Endothelial cell of umbilical vein (primary cell): ENCODE measurements at regions not wholly inside any gene's neighbourhood (a gene's known extent, or its start where the extent isn't known, plus 50 kb on each side); places are given as distances from the start of the nearest gene placed in this dataset.

Experiments used
- BruUV-seq: library from RNA; stranded (reverse); fragments of 400-500 nt; replicated peaks from 2 replicates; lab custom pipeline; 2021; lab: Mats Ljungman, UMichigan
- CTCF ChIA-PET: fragments of 300-600, 350-600 bp; sonication (Branson Sonifier 250); formaldehyde crosslinking; loops from one replicate; lab custom pipeline; 2021; ENCODE audit warnings: antibody characterized with exemption, inconsistent platforms; lab: Charles Lee
- POLR2A ChIA-PET: fragments of 300-600, 350-600 bp; sonication (Branson Sonifier 250); formaldehyde crosslinking; loops from one replicate; lab custom pipeline; 2021; ENCODE audit warnings: antibody characterized with exemption, inconsistent platforms; lab: Charles Lee
- DNase-seq: peaks from one replicate; pipeline ENCODE4 v3.0.0-alpha.2; 2011; ENCODE audit warnings: low read depth, low spot score
- FAIRE-seq: peaks from 2 replicates; lab custom pipeline; 2011; peaks lifted over from hg19 to GRCh38; lab: Jason Lieb, UNC
- H2AFZ ChIP-seq: 2 replicates; pipeline ENCODE4 v1.6.0; 2012; ENCODE audit warnings: low read depth, low read length, control low read depth, inconsistent platforms
- H3K27ac ChIP-seq: 2 replicates; pipeline ENCODE4 v1.5.1; 2011; ENCODE audit warnings: low read depth, mild to moderate bottlenecking, control low read depth, low read length, moderate library complexity; ENCODE audit not compliant: insufficient read depth
- H3K27me3 ChIP-seq, 2 experiments: 2 replicates each; pipeline versions ENCODE4 v1.6.0 to v1.6.1; 2011; ENCODE audit warnings: low read length in 2 of 2, mixed read lengths in 1 of 2; ENCODE audit not compliant: control insufficient read depth in 2 of 2, insufficient read depth in 2 of 2
- H3K36me3 ChIP-seq, 2 experiments: 2 replicates in 1 of 2; 3 replicates in 1 of 2; pipeline ENCODE4 v1.5.1; 2011; ENCODE audit warnings: low read length in 2 of 2, mild to moderate bottlenecking in 1 of 2, moderate library complexity in 1 of 2; ENCODE audit not compliant: control insufficient read depth in 2 of 2, insufficient read depth in 2 of 2; ENCODE audit errors: extremely low read depth in 1 of 2
- H3K4me1 ChIP-seq: 3 replicates; pipeline ENCODE4 v1.5.1; 2011; ENCODE audit warnings: mild to moderate bottlenecking, low read length; ENCODE audit not compliant: control insufficient read depth, insufficient read depth; ENCODE audit errors: extremely low read depth
- H3K4me2 ChIP-seq: 2 replicates; pipeline ENCODE4 v1.6.1; 2011; ENCODE audit warnings: low read length, control low read depth, mixed read lengths; ENCODE audit not compliant: insufficient read depth
- H3K4me3 ChIP-seq, 3 experiments: fragments of 200-600 bp in 1 of 3; sonication (generic), shearing (Covaris generic) in 1 of 3; replicated peaks in 1 of 3; 2 replicates each; pipeline ENCODE4 v1.5.1; 2011 to 2016; ENCODE audit warnings: control low read depth in 3 of 3, low read length in 3 of 3, mild to moderate bottlenecking in 2 of 3, inconsistent platforms in 1 of 3, low read depth in 1 of 3, moderate library complexity in 1 of 3; ENCODE audit not compliant: insufficient read depth in 1 of 3
- H3K79me2 ChIP-seq: 2 replicates; pipeline ENCODE4 v1.6.0; 2012; ENCODE audit warnings: low read length, inconsistent platforms; ENCODE audit not compliant: control insufficient read depth, insufficient read depth
- H3K9ac ChIP-seq: replicated peaks from 2 replicates; pipeline ENCODE3; 2011; ENCODE audit warnings: low read length, control low read depth; ENCODE audit not compliant: insufficient read depth; ENCODE audit errors: extremely low read depth
- H3K9me1 ChIP-seq: replicated peaks from 3 replicates; pipeline ENCODE4 v1.6.0; 2011; ENCODE audit warnings: mild to moderate bottlenecking, low read length; ENCODE audit not compliant: control insufficient read depth, insufficient read depth; ENCODE audit errors: extremely low read depth
- H3K9me3 ChIP-seq: replicated peaks from 2 replicates; pipeline ENCODE4 v1.5.1; 2012; ENCODE audit warnings: low read length, inconsistent platforms; ENCODE audit not compliant: control insufficient read depth, insufficient read depth
- H4K20me1 ChIP-seq: replicated peaks from 2 replicates; pipeline ENCODE3; 2011; ENCODE audit warnings: mild to moderate bottlenecking, low read length; ENCODE audit not compliant: control insufficient read depth, insufficient read depth; ENCODE audit errors: extremely low read depth
- CTCF ChIP-seq, 2 donors: IDR thresholded peaks; 1 replicate in 1 of 2; 2 replicates in 1 of 2; pipeline ENCODE4 v1.5.1; 2011; ENCODE audit warnings: low read length in 2 of 2, mild to moderate bottlenecking in 2 of 2, moderate library complexity in 2 of 2, control low read depth in 1 of 2, inconsistent platforms in 1 of 2, low read depth in 1 of 2; ENCODE audit not compliant: insufficient read depth in 1 of 2; ENCODE audit errors: extremely low read depth in 1 of 2
- EZH2 ChIP-seq: IDR thresholded peaks from 2 replicates; pipeline ENCODE4 v1.6.1; 2012; ENCODE audit warnings: borderline replicate concordance, low read depth, mild to moderate bottlenecking, moderate library complexity, low read length, inconsistent platforms; ENCODE audit not compliant: severe bottlenecking
- FOS ChIP-seq: IDR thresholded peaks from 2 replicates; pipeline ENCODE4 v1.6.1; 2011; ENCODE audit warnings: mild to moderate bottlenecking, low read length, moderate library complexity, borderline replicate concordance; ENCODE audit not compliant: insufficient read depth
- GATA2 ChIP-seq: IDR thresholded peaks from 2 replicates; pipeline ENCODE4 v1.7.0; 2011; ENCODE audit warnings: low read depth, mild to moderate bottlenecking, moderate library complexity, mixed read lengths, low read length; ENCODE audit not compliant: insufficient read length, insufficient read depth
- JUN ChIP-seq: IDR thresholded peaks from 2 replicates; pipeline ENCODE4 v1.6.1; 2011; ENCODE audit warnings: borderline replicate concordance, low read depth; ENCODE audit not compliant: insufficient read length, insufficient read depth
- MAX ChIP-seq: IDR thresholded peaks from 2 replicates; pipeline ENCODE4 v1.6.1; 2011; ENCODE audit not compliant: insufficient read depth, insufficient read length
- MYC ChIP-seq: IDR thresholded peaks from one replicate; pipeline ENCODE4 v1.6.1; 2011; ENCODE audit warnings: mild to moderate bottlenecking, low read depth, low read length
- POLR2A ChIP-seq: IDR thresholded peaks from 2 replicates; pipeline ENCODE4 v1.6.1; 2012; ENCODE audit warnings: low read depth, mild to moderate bottlenecking, control low read depth, low read length
- POLR2AphosphoS5 ChIP-seq: IDR thresholded peaks from 2 replicates; pipeline ENCODE4 v1.6.1; 2012; ENCODE audit warnings: low read depth, mild to moderate bottlenecking, control low read depth, low read length, moderate library complexity; ENCODE audit not compliant: insufficient read depth
- dilution Hi-C: fragments of 300-500 bp; cut with MboI; formaldehyde crosslinking; loops from one replicate; pipeline ENCODE4 v1.15.0; 2019; ENCODE audit warnings: low sequenced_read_pairs; ENCODE audit not compliant: extremely low pct_ligation_motif_present
- intact Hi-C: fragments of 100-400 bp; cut with micrococcal nuclease; formaldehyde crosslinking; loops from one replicate; pipeline ENCODE4 v1.10.0; 2022

- Histone ChIP-seq H3K9me1 (no peaks in the 10 kb centered on the region), H3K9me3 (no peaks in the 10 kb centered on the region), H3K4me2 (no peak overlapping the region), H2AFZ (no peak overlapping the region), H3K4me1 (no peaks in the 10 kb centered on the region), H3K4me3 (no peak overlapping the region), H3K27ac (no peak overlapping the region), H3K36me3 (no peaks in the 10 kb centered on the region), H3K79me2 (no peaks in the 10 kb centered on the region), H3K27me3 (no peaks in the 10 kb centered on the region), H4K20me1 (no peaks in the 10 kb centered on the region), H3K9ac (no peak overlapping the region)
- dilution Hi-C loops = no loop called here
- ChIA-PET POLR2A (no interaction called here), CTCF (no interaction called here)
- DNase-seq (no peak), FAIRE-seq (no peak)
- no TSS peak for BruUV-seq
- no peak for TF ChIP-seq POLR2A
- TF ChIP-seq FOS = no peak
- no peak for TF ChIP-seq MAX
- TF ChIP-seq JUN = no peak
- TF ChIP-seq EZH2 = no peak
- TF ChIP-seq MYC = no peak
- TF ChIP-seq GATA2 = no peak
- no peak for TF ChIP-seq POLR2AphosphoS5
- no peak for TF ChIP-seq CTCF (IDR thresholded peaks at IDR 0.05; ENCODE audit: extremely low read depth in 1 of 2, insufficient read depth in 1 of 2, low read depth in 1 of 2, low read length in 2 of 2)
- intact Hi-C loops = no loop called here
Measured at GRCh38 chr10:42962110-42962901, 114.6 kb upstream of the RET start.
